ENCODE measurements at regions not wholly inside any gene's neighbourhood (a gene's known extent, or its start where the extent isn't known, plus 50 kb on each side); places are given as distances from the start of the nearest gene placed in this dataset.
"Not testable (repeated sequence)": the region's sequence is repeated elsewhere in the genome, so short reads cannot be mapped to it uniquely, and the experiment has no call there.

DNA sequence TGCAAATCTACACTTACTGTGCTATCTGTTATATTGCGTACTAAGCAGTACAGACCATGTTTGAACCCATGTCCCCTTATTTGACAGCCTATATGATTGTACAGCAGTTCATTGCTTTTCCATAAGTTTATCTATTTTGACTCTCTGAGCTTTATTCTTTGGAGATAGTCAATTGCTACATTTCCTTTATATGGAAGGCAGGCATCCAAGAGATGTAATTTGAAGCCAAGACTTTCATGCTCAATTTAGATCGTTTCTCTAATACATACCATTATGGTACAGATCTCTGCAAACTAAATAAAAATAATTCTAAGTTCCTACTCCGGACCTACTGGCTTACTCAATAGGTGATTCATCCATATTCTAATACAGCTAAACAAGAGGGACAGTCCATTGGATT lies 424.8 kb downstream of the TMEM38B start:
- no peak for DNase-seq

DNA sequence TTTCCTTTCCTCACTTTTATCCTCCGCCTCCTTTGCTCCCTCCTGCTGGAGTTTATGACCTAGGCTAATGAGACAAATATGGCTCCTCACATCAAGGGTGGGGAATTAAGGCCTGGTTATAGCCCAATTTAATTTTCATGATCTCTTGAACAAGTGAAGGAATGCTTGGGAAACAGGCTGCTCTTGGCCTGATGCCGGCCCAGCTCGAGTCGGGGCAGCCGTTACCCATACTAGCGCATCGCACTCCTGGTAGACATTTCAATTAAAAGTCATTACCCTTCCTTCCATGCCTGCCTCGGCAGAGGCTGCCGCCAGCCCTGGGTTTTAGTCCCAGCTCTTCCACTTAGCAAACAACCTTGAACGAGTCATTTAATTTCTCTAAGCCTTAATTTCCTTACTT lies 425.7 kb downstream of the TMEM38B start:
- DNase-seq, result no peak

DNA sequence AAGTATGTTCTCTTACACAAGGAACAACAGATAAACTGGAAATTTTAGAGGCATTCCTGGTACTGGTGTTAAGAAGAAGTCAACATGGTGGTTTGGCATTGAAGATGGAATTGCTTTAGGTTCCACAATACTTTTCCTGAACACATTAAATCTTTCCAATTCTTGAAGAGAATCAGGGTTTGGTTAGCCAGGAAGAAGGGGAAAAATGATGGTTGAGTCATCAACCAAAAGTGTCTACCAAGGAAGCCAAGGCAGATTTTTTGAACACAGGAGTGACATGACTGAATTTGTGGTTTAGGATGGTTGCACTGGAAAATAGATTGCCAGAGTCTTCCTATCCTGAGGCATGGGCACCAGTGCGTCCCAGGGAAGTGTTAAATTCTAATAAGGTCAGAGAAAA lies 433.4 kb downstream of the TMEM38B start:
- DNase-seq, result no peak

DNA sequence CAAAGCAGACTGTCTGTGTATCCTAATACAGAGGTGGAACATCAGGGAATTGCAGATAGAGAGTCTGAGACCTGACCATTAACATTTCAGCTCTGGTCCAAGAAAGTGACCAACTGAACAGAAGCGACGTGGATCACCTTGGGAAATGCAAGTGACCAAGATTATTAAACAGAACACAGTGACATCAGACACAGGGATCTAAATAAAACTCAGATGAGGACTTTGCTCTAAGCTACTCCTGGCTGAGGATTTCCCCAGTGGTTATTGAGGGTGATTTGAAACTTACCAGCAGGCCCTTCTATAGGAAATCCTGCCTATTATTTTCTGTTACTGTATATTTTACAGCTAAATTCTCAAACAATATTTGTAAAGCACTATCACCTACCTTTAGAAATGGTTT lies 436.0 kb downstream of the TMEM38B start:
- DNase-seq, result no peak

DNA sequence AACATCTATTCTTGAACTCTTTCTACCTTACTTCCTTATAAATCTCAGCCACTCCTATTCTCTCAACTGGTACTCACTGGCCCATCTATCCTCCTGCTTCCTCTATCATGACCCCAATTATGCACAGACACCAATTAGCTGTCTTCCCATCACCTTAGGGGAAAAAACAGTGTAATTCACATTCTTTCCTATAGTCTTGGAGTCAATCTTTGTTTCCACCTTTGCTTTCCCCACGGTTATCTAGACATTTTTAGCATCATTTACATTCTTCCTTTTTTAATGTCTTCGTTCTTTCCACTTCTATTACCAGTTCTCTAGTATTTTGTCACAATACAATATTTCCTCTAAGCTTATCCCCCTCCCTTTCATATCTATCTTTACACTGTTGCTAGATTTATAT lies 449.4 kb downstream of the TMEM38B start:
- no peak for DNase-seq

DNA sequence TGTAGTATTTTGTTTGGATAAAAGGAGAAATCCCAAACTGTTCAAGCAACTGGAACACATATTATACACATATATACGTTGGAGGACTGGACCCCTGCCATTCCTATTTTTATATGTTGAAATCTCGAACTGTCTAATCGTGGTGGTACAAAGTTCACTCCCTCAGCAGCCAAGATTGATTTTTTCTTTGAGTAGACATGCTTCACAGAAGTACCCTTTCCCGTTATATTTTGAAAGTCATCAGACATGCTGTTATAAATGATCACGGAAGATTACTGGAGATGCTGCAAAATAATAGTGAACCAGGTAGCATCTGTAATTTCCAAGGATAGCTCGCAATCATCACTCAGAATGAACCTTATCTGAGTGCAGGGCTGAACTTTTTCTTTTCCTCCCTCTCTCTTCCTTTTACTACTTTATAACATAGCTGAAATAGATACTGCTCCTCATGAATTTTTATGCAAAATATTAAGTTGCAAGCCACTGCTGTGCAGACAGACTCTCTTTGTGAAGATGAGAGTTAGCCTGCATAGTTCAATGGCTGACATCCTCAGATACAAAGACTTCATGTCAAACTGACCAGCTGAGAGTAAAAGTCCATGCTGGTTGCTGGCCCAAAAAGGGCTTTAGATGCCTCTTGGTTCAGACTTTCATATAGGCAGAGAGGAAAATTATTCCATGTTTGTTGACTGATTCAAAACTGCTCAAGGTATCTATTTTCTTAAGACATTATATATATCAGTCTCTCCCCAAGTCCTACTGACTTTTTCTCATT lies 451.9 kb downstream of the TMEM38B start:
- no peak for DNase-seq

DNA sequence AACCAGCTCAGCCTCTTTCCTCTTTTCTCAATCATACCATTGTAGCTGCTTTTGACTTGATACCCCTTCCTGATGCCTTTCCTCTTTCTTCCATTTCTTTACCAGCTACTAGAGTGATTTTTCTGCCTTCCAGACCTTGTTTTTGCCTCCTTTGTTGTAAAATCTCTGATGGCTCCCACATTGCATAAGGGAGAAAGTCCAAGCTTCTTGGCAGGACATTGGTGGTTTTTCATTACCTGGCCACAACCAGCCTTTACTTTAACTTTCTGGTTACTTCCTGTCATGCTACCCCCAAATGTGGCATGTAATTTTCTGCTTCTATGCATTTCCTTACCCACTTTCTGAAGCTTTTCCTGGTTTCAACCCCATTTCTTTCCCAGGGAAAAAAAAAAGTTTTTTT lies 452.5 kb downstream of the TMEM38B start:
- no peak for DNase-seq

DNA sequence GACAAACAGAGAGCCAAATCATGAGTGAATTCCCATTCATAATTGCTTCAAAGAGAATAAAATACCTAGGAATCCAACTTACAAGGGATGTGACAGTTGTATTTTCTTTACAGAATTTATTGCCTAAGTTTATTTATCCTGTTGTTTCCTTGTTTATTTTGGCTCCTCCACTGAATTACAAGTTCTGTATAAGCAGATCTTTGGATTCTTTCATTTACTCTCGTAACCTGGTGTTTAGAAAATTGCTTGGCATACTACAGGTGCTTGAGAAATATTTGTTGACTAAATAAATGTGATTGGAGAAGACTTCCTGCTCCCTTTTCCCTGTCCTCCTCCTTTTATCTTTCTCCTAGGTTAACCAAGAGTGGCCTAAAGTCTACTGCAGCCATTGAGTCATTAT lies 455.6 kb downstream of the TMEM38B start:
- no peak for DNase-seq

DNA sequence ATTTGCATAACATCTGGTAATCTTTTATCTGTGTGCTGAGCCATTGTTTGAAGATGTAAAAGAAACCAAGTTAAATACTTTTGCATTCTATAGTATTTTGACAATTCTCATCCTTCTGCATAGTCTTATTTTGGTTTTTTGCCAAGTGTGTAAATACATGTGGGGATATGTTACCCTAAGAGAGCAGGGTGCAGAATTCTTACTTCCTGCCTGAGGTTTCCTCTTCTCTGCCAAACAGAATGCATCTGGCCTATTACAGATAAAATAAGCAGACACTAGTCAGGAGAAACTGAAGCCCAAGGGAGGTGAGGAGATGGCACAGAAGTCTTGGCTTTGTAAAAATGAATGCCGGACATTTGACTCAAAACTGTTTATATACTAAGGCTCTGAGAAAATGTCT lies 462.1 kb downstream of the TMEM38B start:
- DNase-seq, result no peak

DNA sequence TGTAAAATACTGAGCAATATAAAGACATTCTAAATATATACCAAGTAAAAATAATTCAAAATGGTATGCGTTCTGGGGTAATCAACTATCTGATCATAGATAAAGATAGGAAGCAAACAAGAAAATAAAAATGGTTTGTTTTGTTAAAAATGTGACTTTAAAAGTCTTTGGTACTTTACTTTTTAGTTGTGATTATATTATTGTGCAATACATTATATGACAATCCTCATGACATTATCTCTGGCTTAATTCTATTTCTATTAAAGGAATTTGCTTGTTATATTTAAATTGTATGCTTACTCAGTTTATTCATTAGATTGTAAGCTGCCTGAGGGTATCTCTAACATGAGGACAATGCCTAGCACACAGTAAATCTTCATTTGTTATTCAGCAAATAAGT lies 477.9 kb downstream of the TMEM38B start:
- no peak for DNase-seq

DNA sequence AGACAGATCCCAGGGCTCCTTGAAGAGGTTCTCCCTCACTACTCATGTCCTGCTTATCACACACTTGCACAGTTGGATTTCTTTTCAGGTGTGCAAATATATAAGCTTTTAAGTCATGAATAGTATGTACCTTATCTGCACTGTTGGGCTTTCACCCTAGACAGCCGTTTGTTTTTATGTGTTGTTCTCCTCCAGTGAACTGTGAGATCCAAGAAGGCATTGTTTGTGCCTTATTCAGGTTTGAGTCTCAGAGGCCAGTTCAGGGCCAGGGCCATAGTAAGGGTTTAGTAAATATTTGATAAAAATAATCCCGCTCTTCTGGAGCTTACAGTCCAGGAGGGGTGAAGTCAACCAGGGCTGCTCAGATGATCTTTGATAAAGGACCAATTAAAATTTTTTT lies 480.0 kb downstream of the TMEM38B start:
- no peak for DNase-seq

DNA sequence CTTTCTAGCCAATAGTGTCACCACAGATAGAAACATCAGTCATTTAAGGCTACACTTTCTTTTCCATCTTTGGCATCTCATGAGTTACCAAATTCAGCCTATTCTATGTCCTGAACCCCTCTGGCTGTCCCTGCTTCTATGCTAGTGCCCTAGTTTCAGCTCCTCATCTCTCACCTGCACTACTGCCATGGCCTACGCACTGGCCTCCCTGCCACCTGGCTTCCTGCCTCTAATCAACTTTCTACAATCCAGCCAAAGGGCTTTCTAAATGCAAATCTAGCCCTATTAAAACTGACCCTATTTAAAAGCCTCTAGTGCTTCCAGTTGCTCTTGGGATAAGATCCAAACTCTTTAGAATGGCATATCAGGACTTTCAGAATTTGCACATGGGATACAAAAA lies 482.9 kb downstream of the TMEM38B start:
- DNase-seq, result no peak

DNA sequence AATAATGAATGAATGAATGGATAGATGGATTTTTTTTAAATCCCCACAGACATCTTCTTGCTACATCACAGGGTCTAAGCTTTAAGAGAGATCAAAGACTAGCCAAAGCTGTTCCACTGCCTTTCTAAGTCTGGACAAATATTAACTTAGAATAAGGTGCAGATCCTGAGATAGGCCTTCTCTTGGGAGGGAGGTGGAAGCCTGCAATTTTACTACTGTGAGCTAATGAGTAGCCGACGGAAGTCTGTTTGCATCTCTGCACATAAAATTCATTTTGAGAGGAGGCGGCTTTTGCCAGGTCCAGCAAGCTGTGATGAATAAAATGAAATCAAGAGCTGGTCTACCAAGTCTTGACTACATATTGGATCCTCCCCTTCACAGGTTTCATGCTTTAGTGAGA lies 484.9 kb downstream of the TMEM38B start:
- no peak for DNase-seq

DNA sequence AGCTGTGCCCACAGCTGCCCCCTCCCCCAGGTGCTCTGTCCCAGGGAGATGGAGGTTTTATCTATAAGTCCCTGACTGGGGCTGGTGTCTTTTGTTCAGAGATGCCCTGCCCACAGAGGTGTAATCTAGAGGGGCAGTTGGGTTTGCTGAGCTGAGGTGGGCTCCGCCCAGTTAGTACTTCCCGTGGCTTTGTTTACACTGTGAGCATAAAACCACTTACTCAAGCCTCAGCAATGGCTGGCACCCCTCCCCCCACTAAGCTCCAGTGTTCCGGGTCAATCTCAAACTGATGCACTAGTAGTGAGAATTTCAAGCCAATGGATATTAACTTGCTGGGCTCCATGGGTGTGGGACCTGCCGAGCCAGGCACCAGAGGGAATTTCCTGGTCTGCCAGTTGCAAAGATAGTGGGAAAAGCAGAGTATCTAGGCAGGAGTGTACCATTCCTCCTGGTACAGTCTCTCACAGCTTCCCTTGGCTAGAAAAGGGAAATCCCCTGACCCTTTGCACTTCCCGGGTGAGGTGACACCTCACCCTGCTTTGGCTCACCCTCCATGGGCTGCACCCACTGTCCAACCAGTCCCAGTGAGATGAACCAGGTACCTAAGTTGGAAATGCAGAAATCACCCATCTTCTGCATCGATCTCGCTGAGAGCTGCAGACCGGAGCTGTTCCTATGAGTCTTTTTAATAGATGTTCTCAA lies 509.6 kb downstream of the TMEM38B start:
- not testable (repeated sequence) for DNase-seq

DNA sequence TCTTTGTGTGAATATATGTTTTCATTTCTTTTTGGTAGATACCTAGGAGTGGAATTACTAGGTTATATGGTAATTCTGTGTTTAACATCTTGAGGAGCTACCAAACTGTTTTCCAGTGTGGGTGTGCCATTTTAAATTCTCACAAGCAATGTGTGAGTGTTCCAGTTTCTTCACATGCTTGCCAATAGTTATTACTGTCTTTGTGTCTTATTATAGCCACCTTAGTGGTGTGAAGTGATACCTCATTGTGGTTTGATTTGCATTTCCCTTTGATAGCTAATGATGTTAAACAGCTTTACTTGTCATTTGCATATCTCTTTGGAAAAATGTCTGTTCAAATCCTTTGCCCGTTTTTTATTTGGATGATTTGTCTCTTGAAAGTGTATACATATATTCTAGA lies 513.0 kb downstream of the TMEM38B start:
- DNase-seq, result no peak

DNA sequence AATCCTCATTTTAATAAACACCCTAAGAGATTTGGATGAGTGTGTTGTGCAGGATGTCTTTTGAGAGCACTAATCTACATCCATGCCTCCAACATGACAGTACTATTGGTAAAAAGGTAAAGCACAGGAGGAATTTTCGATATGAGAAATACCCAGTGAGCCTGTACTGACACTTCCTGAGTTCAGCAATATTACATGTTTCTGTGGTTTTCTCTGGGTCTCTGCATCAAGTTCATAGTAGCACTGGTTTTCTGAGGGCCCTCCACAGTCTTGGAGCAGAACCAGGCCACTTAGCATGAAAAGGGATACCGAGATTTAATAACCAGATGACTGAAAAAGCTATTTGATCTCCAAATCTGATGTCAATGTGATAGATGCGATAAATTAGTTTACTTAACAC lies 524.1 kb downstream of the TMEM38B start:
- DNase-seq, result no peak

DNA sequence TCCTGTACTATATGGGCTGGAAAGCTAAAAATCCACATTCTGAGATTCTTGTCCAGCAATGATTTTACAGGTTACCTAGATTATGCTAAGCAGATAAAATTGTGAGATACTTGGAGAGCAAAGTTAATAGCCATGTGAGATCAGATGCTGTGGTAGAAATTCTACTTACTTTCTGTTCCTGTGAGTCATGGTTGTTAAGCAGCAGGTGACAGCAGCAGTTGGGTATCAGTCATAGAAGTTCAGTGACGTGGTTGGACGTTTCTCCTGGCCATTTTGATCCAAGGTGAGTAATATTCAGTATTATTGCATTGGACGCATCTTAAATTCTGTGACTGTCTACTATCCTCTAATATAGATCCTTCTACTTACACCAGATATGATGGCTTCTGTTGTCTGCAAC lies 524.5 kb downstream of the TMEM38B start:
- DNase-seq, result no peak

DNA sequence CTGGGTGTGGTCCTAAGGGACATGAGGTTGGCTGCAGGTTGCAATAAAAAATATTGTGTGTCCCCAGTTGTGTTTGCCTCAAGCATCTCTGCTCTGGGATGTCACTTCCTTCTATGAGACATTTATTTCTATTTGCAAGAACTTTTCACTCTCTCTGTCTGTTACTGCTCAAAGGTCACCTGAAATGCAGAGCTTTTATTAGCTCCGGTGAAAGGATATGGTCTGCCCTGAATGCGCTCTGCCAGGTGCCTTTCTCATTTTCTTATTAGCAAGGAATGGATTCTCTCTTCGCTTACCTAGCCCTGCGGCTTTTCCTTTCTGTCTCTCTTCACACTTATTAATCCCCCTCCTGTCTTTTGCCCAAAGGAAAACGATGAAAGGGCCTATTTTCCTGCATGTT lies 526.1 kb downstream of the TMEM38B start:
- no peak for DNase-seq

DNA sequence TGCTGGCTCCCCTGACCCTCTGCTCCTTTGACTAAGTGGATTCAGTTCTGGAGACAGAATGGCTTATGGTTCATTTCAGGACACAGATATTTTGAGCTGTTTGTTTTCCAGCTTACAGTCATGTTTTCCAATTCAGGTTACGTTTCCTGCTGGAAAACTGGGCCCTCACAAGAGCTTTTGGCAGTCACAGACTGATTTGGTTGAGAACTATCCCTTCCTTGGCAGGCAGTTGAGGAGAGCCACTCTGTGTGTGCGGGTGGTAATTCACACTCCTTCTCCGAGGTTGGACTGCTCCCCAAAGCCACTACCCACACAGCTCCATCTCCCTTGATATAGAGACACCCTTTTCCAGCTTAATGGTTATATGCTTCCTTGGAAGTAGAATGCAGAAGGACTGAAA lies 534.5 kb downstream of the TMEM38B start:
- DNase-seq, result no peak

DNA sequence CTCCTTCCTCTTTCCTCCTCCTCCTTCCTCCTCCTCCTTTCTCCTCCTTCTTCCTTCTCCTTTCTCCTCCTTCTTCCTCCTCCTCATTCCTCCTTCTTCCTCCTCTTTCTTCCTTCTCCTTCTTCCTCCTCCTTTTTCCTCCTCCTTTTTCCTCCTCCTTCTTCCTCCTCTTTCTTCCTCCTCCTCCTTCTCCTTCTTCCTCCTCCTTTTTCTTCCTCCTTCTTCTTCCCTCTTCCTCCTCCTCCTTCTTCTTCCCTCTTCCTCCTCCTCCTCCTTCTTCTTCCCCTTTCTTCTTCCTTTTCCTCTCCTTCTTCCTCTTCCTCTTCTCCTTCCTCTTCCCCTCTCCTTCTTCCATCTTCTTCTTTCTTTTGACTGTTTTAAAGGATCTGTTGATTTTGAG lies 538.8 kb downstream of the TMEM38B start:
- no peak for DNase-seq

DNA sequence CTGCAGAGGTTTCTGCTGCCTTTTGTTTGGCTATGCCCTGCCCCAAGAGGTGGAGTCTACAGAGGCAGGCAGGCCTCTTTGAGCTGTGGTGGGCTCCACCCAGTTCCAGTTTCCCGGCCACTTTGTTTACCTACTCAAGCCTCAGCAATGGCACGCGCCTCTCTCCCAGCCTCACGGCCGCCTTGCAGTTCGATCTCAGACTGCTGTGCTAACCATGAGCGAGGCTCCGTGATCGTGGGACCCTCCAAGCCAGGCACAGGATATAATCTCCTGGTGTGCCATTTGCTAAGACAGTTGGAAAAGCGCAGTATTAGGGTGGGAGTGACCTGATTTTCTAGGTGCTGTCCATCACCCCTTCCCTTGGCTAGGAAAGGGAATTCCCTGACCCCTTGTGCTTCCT lies 566.6 kb downstream of the TMEM38B start:
- DNase-seq, result not testable (repeated sequence)

DNA sequence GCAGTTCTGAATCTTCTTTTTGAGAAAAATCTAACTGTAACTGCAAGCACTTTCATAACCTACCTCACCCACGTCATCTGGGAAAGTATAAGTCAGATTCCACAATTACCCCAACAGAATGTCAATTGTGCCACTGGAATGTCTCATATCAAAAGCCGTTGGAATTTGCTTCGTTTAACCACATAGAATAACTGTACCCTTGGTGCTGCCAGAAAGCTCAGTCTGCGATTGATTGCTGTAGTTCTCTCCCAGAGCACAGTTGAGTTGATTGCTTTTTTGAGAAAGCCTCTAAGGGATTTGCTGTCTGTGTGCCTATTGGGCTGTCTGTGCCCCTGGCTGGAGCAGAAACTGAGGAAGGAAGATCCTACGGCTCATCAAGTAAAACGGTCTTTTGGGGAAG lies 583.6 kb downstream of the TMEM38B start:
- no peak for DNase-seq

DNA sequence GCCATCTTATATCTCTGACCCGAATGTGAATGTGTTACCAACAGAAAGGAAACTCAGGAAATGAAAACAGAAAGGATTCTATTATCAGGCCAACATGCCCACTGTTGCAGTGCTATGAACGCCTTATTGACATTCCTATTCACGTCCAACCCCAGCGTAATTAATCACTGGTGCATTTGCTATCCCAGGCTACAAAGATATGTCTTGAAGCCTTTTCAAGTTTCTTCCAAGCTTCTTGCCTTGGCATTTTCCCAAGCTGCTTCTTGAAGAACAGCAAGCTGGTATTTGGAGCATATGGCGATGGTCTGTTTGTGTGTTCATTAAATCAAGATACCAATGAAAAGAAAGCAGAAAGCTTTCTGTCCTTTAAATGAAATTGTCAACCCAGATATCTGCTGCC lies 579.2 kb upstream of the ZNF462 start:
- no peak for DNase-seq

DNA sequence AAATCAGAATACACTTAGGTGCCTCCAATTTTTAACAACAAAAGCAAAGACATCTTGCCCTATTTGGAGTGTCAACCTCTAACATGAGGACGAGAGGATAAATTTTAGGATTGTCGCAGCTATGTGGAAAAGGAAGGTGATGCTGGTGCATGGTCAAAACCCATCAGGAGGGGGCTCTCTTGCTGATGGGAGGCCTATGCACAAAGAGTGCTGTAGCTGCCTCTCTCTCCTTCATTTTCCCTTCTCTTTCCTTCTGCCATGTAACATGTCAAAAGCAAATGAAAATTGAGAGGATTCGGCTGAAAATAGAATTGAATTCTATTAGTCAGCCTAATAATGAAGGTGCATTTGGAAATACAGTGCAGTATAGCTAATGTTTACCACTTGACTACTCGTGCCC lies 578.7 kb upstream of the ZNF462 start:
- DNase-seq, result no peak

DNA sequence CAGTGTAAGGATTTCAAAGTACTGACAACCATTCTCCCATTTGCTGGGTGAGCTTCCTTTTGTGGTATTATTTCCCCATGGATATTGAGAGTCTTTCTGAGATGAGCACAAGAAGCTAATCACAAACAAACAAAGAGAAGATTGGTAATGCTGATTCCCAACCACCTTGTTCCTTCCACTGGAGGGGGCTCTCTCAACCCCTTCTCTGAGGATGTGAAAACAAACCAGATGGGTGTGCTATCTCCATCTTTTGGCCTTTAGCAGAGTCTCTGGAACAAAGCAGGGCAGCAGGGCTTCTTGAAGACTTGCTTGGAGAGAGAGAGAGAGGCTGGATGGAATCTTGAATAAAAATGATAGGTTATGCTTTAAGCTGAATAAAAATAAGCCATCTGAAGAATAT lies 576.7 kb upstream of the ZNF462 start:
- DNase-seq, result peak in 1 of 2 experiments; percentile 33
